ENCODE measurements at regions not wholly inside any gene's neighbourhood (a gene's known extent, or its start where the extent isn't known, plus 50 kb on each side); places are given as distances from the start of the nearest gene placed in this dataset.
"Not testable (repeated sequence)": the region's sequence is repeated elsewhere in the genome, so short reads cannot be mapped to it uniquely, and the experiment has no call there.

DNA sequence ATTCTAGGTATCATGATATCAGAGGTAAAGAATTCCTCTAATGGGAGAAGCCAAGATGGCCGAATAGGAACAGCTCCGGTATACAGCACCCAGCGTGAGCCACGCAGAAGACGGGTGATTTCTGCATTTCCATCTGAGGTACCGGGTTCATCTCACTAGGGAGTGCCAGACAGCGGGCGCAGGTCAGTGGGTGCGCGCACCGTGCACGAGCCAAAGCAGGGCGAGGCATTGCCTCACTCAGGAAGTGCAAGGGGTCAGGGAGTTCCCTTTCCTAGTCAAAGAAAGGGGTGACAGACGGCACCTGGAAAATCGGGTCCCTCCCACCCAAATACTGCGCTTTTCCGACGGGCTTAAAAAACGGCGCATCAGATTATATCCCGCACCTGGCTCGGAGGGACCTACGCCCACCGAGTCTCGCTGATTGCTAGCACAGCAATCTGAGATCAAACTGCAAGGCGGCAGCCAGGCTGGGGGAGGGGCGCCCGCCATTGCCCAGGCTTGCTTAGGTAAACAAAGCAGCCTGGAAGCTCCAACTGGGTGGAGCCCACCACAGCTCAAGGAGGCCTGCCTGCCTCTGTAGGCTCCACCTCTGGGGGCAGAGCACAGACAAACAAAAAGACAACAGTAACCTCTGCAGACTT is 70.4 kb upstream of the ALCAM start:
- H3K4me1 ChIP-seq (ENCODE audit: control insufficient read depth, insufficient read depth, low read length); DNase-seq (ENCODE audit: low read depth, low spot score); H3K4me3 ChIP-seq; H3K27ac ChIP-seq (ENCODE audit: control insufficient read depth, insufficient read depth); BruUV-seq (replicated peaks); H3K9ac ChIP-seq (ENCODE audit: control insufficient read depth, insufficient read depth, low read length); H3K27me3 ChIP-seq (replicated peaks in 1 of 2; ENCODE audit: control insufficient read depth in 2 of 2, insufficient read depth in 2 of 2, low read length in 1 of 2); H3K4me2 ChIP-seq (ENCODE audit: control insufficient read depth, insufficient read depth); H2AFZ ChIP-seq (ENCODE audit: control insufficient read depth, low read depth, low read length); H4K20me1 ChIP-seq (ENCODE audit: control insufficient read depth, insufficient read depth); FAIRE-seq; in situ Hi-C loops (cut with MboI); CTCF ChIA-PET; H3K79me2 ChIP-seq (ENCODE audit: control insufficient read depth, insufficient read depth, low read length); ATAC-seq; intact Hi-C loops (cut with micrococcal nuclease; ENCODE audit: unreplicated experiment); SMC1A ChIA-PET (ENCODE audit: uncharacterized antibody, unreplicated experiment); POLR2A ChIA-PET; H3K36me3 ChIP-seq (ENCODE audit: control insufficient read depth in 2 of 2, insufficient read depth in 2 of 2, low read length in 1 of 2); RAD21 ChIA-PET (ENCODE audit: unreplicated experiment); H3K9me3 ChIP-seq (replicated peaks; ENCODE audit: control insufficient read depth, insufficient read depth, low read length): not testable (repeated sequence)
- 77% methylated on average over 21 of the region's 28 CpGs for WGBS (ENCODE audit: insufficient coverage, insufficient replicate concordance, low lambda C conversion rate, missing lambda C conversion rate)

DNA sequence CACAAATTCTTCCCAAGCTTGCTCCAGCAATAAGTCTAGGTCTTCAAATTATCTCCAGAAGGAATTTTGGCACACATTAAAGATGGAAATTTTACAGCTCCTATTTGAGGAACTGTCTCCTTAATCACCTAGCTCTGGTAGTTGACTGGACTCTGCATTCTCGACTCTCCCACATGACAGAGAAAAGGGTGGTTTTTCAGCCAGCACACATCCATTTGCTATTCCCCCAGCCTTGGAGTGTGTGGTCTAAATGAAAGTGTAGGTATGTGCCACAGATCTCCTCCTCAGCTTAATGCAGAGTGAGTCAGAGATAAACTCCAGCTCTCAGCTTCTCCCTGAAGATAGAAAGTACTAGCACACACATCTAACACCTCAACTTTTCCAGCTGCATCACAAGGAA is 62.2 kb upstream of the ALCAM start:
- Histone ChIP-seq H4K20me1 (ENCODE audit: control insufficient read depth, insufficient read depth) (no peaks in the 10 kb centered on the region), H3K9me3 (replicated peaks; ENCODE audit: control insufficient read depth, insufficient read depth, low read length) (no peaks in the 10 kb centered on the region), H2AFZ (ENCODE audit: control insufficient read depth, low read depth, low read length) (no peak overlapping the region), H3K79me2 (ENCODE audit: control insufficient read depth, insufficient read depth, low read length) (no peaks in the 10 kb centered on the region), H3K4me2 (ENCODE audit: control insufficient read depth, insufficient read depth) (no peak overlapping the region), H3K4me1 (ENCODE audit: control insufficient read depth, insufficient read depth, low read length) (no peaks in the 10 kb centered on the region), H3K27ac (ENCODE audit: control insufficient read depth, insufficient read depth) (no peak overlapping the region), H3K4me3 (no peak overlapping the region), H3K9ac (ENCODE audit: control insufficient read depth, insufficient read depth, low read length) (no peak overlapping the region), H3K27me3 (replicated peaks in 1 of 2; ENCODE audit: control insufficient read depth in 2 of 2, insufficient read depth in 2 of 2, low read length in 1 of 2) (no peaks in the 10 kb centered on the region), H3K36me3 (ENCODE audit: control insufficient read depth in 2 of 2, insufficient read depth in 2 of 2, low read length in 1 of 2) (no peaks in the 10 kb centered on the region)
- ChIA-PET RAD21 (ENCODE audit: unreplicated experiment) (no interaction called here), CTCF (no interaction called here), POLR2A (no interaction called here), SMC1A (ENCODE audit: uncharacterized antibody, unreplicated experiment) (interaction anchor here (0.9 to 1.0 kb wide), 2 partner anchors 11 to 63 kb away, joined by 3 read pairs; no protein-coding TSS in a partner anchor)
- ATAC-seq (no peak), FAIRE-seq (no peak), DNase-seq (ENCODE audit: low read depth, low spot score) (no peak)
- no TSS peak for BruUV-seq (replicated peaks)
- in situ Hi-C loops (cut with MboI): no loop called here
- 0% methylated on average over 1 of the region's 1 CpG for WGBS (ENCODE audit: insufficient coverage, insufficient replicate concordance, low lambda C conversion rate, missing lambda C conversion rate)
- intact Hi-C loops (cut with micrococcal nuclease; ENCODE audit: unreplicated experiment): no loop called here
- no peak for TF ChIP-seq TCF12 (IDR thresholded peaks at IDR 0.05; ENCODE audit: low read depth, low read length)
- TF ChIP-seq SRF (IDR thresholded peaks at IDR 0.05; ENCODE audit: low read depth in 2 of 2, low read length in 2 of 2): no peak
- no peak for TF ChIP-seq TCF3 (IDR thresholded peaks at IDR 0.05; ENCODE audit: borderline replicate concordance, insufficient read depth, low read depth, low read length)
- TF ChIP-seq LARP7 (IDR thresholded peaks at IDR 0.05): no peak
- TF ChIP-seq, protein P1, sequence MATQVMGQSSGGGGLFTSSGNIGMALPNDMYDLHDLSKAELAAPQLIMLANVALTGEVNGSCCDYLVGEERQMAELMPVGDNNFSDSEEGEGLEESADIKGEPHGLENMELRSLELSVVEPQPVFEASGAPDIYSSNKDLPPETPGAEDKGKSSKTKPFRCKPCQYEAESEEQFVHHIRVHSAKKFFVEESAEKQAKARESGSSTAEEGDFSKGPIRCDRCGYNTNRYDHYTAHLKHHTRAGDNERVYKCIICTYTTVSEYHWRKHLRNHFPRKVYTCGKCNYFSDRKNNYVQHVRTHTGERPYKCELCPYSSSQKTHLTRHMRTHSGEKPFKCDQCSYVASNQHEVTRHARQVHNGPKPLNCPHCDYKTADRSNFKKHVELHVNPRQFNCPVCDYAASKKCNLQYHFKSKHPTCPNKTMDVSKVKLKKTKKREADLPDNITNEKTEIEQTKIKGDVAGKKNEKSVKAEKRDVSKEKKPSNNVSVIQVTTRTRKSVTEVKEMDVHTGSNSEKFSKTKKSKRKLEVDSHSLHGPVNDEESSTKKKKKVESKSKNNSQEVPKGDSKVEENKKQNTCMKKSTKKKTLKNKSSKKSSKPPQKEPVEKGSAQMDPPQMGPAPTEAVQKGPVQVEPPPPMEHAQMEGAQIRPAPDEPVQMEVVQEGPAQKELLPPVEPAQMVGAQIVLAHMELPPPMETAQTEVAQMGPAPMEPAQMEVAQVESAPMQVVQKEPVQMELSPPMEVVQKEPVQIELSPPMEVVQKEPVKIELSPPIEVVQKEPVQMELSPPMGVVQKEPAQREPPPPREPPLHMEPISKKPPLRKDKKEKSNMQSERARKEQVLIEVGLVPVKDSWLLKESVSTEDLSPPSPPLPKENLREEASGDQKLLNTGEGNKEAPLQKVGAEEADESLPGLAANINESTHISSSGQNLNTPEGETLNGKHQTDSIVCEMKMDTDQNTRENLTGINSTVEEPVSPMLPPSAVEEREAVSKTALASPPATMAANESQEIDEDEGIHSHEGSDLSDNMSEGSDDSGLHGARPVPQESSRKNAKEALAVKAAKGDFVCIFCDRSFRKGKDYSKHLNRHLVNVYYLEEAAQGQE (IDR thresholded peaks at IDR 0.05; ENCODE audit: low read depth, low read length): no peak
- TF ChIP-seq NR2C2 (IDR thresholded peaks at IDR 0.05; ENCODE audit: borderline replicate concordance, control insufficient read depth, insufficient read length, low read depth): no peak
- TF ChIP-seq HDAC2 (IDR thresholded peaks at IDR 0.05): no peak
- TF ChIP-seq, protein P2, sequence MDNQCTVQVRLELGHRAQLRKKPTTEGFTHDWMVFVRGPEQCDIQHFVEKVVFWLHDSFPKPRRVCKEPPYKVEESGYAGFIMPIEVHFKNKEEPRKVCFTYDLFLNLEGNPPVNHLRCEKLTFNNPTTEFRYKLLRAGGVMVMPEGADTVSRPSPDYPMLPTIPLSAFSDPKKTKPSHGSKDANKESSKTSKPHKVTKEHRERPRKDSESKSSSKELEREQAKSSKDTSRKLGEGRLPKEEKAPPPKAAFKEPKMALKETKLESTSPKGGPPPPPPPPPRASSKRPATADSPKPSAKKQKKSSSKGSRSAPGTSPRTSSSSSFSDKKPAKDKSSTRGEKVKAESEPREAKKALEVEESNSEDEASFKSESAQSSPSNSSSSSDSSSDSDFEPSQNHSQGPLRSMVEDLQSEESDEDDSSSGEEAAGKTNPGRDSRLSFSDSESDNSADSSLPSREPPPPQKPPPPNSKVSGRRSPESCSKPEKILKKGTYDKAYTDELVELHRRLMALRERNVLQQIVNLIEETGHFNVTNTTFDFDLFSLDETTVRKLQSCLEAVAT (IDR thresholded peaks at IDR 0.05): no peak
- TF ChIP-seq KDM1A (IDR thresholded peaks at IDR 0.05; ENCODE audit: borderline replicate concordance): no peak
- no peak for TF ChIP-seq RFX5 (IDR thresholded peaks at IDR 0.05; ENCODE audit: low read depth, low read length)
- TF ChIP-seq SMC3 (IDR thresholded peaks at IDR 0.05; ENCODE audit: borderline replicate concordance, low read length): no peak
- TF ChIP-seq PML (IDR thresholded peaks at IDR 0.05; ENCODE audit: low read length): no peak
- no peak for TF ChIP-seq ZNF24 (IDR thresholded peaks at IDR 0.05)
- TF ChIP-seq, protein P3, sequence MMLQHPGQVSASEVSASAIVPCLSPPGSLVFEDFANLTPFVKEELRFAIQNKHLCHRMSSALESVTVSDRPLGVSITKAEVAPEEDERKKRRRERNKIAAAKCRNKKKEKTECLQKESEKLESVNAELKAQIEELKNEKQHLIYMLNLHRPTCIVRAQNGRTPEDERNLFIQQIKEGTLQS (IDR thresholded peaks at IDR 0.05; ENCODE audit: borderline replicate concordance, extremely low read depth, low read depth, low read length): no peak
